Right atrium auricular region (tissue), 2 donors: ENCODE measurements at regions not wholly inside any gene's neighbourhood (a gene's known extent, or its start where the extent isn't known, plus 50 kb on each side); places are given as distances from the start of the nearest gene placed in this dataset.
"Not testable (repeated sequence)": the region's sequence is repeated elsewhere in the genome, so short reads cannot be mapped to it uniquely, and the experiment has no call there.

Source experiments
- DNase-seq: peaks from one replicate; pipeline ENCODE4 v3.0.0-alpha.2; 2019; ENCODE audit warnings: low spot score
- H3K27ac ChIP-seq, 2 donors: fragments of 200-600 bp; sonication (generic); 1 replicate in 1 of 2; 2 replicates in 1 of 2; pipeline ENCODE4 v1.5.1; 2016 to 2019
- H3K27me3 ChIP-seq, 2 donors: fragments of 200-600 bp; sonication (generic); one replicate each; pipeline versions ENCODE4 v1.5.1 to v1.6.0; 2017 to 2019
- H3K36me3 ChIP-seq: fragments of 200-600 bp; sonication (generic); one replicate; pipeline ENCODE4 v1.5.1; 2016
- H3K4me1 ChIP-seq, 2 donors: fragments of 200-600 bp; sonication (generic); one replicate each; pipeline versions ENCODE4 v1.5.1 to v1.6.0; 2017 to 2019
- H3K4me3 ChIP-seq, 2 donors: fragments of 200-600 bp; sonication (generic); 1 replicate in 1 of 2; 2 replicates in 1 of 2; pipeline ENCODE4 v1.5.1; 2017 to 2019; ENCODE audit warnings: mild to moderate bottlenecking in 1 of 2, moderate library complexity in 1 of 2
- H3K9me3 ChIP-seq, 2 donors: fragments of 200-600 bp; sonication (generic); one replicate each; pipeline ENCODE4 v1.5.1; 2019
- TF ChIP-seq, protein P1 (sequence below), 2 donors: fragments of 200-600 bp; sonication (generic); IDR thresholded peaks; one replicate each; pipeline ENCODE4 v1.5.1; 2019; ENCODE audit warnings: antibody characterized with exemption in 2 of 2

DNA sequence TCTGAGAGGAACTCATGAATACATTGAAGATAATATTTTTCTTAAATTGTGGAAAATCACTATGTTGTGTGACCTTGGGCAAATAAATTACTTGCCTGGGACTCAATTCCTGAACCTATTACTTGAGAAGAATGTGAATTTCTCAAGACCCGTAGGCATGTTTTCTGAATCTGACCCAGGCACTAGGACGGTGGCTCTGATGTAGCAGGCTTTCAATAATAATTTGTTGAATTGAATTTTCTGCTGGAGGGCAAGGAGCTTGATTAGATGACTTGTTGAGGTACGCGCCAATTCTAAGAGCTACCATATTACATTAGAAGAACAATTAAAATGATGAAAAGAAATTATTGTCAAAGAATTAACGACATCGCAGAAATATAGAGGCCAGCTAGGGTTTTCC lies 150.2 kb upstream of the LRRC3B start:
- DNase-seq: no peak
- H3K4me1 ChIP-seq: no peaks in the 10 kb centered on the region
- no peak overlapping the region for H3K27ac ChIP-seq
- no peaks in the 10 kb centered on the region for H3K36me3 ChIP-seq
- H3K4me3 ChIP-seq: no peak overlapping the region
- TF ChIP-seq, protein P1, sequence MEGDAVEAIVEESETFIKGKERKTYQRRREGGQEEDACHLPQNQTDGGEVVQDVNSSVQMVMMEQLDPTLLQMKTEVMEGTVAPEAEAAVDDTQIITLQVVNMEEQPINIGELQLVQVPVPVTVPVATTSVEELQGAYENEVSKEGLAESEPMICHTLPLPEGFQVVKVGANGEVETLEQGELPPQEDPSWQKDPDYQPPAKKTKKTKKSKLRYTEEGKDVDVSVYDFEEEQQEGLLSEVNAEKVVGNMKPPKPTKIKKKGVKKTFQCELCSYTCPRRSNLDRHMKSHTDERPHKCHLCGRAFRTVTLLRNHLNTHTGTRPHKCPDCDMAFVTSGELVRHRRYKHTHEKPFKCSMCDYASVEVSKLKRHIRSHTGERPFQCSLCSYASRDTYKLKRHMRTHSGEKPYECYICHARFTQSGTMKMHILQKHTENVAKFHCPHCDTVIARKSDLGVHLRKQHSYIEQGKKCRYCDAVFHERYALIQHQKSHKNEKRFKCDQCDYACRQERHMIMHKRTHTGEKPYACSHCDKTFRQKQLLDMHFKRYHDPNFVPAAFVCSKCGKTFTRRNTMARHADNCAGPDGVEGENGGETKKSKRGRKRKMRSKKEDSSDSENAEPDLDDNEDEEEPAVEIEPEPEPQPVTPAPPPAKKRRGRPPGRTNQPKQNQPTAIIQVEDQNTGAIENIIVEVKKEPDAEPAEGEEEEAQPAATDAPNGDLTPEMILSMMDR (IDR thresholded peaks at IDR 0.05): no peak
- H3K27me3 ChIP-seq: no peaks in the 10 kb centered on the region
- no peaks in the 10 kb centered on the region for H3K9me3 ChIP-seq

DNA sequence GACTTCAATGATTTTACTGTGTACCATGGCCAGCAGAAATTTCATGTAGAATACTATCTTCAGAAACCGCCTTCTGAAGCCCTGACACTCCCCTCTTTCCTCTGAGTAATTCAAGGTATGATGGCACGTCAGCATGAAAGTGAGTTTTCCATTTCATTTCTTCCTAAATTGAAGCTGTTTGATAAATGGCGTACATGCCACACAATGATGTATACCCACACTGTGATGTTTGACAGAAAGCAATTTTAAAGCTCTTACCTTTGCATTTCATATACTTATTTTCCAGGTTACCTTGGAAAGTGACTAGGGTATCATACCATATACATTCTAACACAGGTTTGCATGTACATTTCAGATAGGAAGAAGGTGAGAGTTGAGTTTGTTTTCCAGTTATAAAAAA lies 147.9 kb upstream of the LRRC3B start:
- TF ChIP-seq, protein P1 (IDR thresholded peaks at IDR 0.05): no peak
- Histone ChIP-seq H3K27me3 (no peaks in the 10 kb centered on the region), H3K9me3 (no peaks in the 10 kb centered on the region)

DNA sequence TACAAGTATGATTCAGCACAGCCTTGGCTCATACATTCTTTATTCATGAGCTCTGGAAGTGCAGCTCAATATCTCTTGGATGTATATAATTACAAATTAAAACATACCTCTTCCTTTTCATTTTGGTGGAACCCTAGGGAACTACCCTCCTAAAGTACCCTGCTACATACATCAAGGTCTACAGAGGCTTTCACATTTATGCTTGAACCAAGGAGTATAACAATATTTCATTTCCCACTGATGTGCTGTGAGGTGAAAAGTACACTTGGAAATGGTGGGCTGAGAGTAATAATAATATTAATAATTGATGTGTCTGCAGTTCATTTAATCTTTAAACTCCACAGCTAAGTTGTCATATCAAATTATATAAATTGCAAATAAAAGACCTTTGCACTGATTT lies 142.2 kb upstream of the LRRC3B start:
- H3K27ac ChIP-seq: no peak overlapping the region
- no peaks in the 10 kb centered on the region for H3K36me3 ChIP-seq
- H3K9me3 ChIP-seq: no peaks in the 10 kb centered on the region
- no peaks in the 10 kb centered on the region for H3K27me3 ChIP-seq
- no peak for DNase-seq
- no peak overlapping the region for H3K4me3 ChIP-seq
- no peaks in the 10 kb centered on the region for H3K4me1 ChIP-seq
- TF ChIP-seq, protein P1 (IDR thresholded peaks at IDR 0.05): no peak

More for the DNA sequence above, 147.9 kb upstream of the LRRC3B start:
- no peak overlapping the region for H3K4me3 ChIP-seq
- H3K36me3 ChIP-seq: no peaks in the 10 kb centered on the region
- no peak overlapping the region for H3K27ac ChIP-seq
- no peaks in the 10 kb centered on the region for H3K4me1 ChIP-seq
- DNase-seq: no peak

DNA sequence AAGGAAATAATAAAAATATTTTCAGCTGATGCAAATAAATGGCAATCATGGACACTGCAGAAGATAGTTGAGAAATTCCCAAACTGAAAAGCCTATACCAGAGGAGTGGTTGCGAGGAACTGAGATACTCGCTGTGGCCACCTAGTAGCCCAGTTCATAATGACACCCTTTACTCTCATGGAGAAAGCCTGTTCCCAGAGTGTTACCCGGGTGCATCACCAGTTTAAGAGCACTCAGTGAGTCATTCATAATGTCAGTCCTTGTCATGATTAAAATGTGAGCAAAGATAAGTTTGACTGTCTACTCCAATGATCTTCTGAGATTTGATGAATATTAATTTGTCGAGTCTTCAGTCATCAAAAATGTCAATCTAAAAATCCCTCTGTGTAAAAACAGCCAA lies 138.4 kb upstream of the LRRC3B start:
- H3K4me1 ChIP-seq: no peaks in the 10 kb centered on the region
- H3K27me3 ChIP-seq: no peaks in the 10 kb centered on the region
- TF ChIP-seq, protein P1 (IDR thresholded peaks at IDR 0.05): no peak
- no peak overlapping the region for H3K4me3 ChIP-seq
- DNase-seq: no peak
- no peak overlapping the region for H3K27ac ChIP-seq
- H3K36me3 ChIP-seq: no peaks in the 10 kb centered on the region
- H3K9me3 ChIP-seq: no peaks in the 10 kb centered on the region

DNA sequence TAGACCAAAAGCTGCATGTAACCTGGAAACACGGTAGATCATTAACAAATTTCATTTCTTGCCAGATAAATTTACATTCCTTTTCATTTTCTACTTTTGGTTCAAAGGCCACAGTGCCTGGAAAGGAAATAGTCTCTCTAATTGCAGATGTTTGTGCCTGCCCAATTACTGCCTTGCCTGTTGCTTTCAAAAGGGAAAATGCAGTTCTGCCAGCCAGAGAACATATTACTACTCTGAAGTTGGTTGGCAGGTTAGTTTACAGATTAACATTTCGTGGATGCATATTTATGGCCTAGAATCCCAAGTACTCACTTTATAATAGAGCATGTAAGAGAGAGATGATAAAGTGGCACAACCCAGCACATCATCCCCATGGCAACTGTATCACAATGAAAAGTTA lies 124.3 kb upstream of the LRRC3B start:
- no peaks in the 10 kb centered on the region for H3K27me3 ChIP-seq
- no peaks in the 10 kb centered on the region for H3K9me3 ChIP-seq
- no peaks in the 10 kb centered on the region for H3K4me1 ChIP-seq
- H3K4me3 ChIP-seq: no peak overlapping the region
- no peak for DNase-seq
- H3K27ac ChIP-seq: no peak overlapping the region
- TF ChIP-seq, protein P1 (IDR thresholded peaks at IDR 0.05): no peak
- no peaks in the 10 kb centered on the region for H3K36me3 ChIP-seq

DNA sequence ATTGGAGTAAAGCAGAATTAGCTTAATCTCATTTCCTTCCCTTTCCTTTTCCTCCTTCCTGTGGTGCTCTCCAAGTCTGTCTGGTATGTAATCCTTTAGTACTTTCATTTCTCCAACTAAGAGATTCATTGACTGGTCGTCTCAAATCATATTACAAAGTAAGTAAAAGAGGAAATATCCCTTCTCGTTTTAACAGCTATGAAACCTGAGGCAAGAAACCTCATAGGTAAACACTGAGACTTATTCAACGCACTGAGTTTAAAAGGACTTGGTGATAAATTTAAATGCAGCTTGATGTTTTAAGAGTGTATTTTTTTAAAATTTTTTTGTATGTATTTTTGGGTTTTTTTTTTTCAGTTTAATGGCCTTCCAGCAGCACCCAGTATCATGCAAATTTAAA lies 117.2 kb upstream of the LRRC3B start:
- no peaks in the 10 kb centered on the region for H3K4me1 ChIP-seq
- TF ChIP-seq, protein P1 (IDR thresholded peaks at IDR 0.05): no peak
- no peaks in the 10 kb centered on the region for H3K9me3 ChIP-seq

DNA sequence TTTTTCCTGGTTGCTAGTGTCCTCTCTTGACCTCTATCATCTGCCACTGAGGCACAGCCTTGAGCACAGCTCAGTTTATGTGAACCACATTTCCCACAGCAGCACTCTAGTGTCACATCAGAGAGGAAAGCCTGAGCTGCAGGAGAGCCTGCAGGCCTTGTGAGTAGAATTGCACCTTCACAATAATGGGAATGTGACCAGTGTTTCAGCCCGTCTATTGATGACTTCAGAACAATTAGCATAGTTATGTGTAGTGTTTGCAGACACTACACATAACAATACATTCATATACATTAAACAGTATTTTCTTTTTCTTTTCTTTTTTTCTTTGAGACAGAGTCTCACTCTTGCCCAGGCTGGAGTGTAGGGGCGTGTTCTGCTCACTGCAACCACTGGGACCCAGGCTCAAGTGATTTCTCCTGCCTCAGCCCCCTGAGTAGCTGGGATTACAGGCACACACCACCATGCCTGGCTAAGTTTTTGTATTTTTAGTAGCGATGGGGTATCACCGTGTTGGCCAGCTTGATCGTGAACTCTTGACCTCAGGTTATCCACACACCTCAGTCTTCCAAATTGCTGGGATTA lies 108.0 kb upstream of the LRRC3B start:
- not testable (repeated sequence) for H3K27me3 ChIP-seq, H3K27ac ChIP-seq, H3K36me3 ChIP-seq, H3K9me3 ChIP-seq, DNase-seq, H3K4me1 ChIP-seq, H3K4me3 ChIP-seq

More for the DNA sequence above, 117.2 kb upstream of the LRRC3B start:
- Histone ChIP-seq H3K27ac (no peak overlapping the region), H3K4me3 (no peak overlapping the region), H3K27me3 (no peaks in the 10 kb centered on the region), H3K36me3 (no peaks in the 10 kb centered on the region)
- DNase-seq: no peak
